Testis (tissue), 2 donors: ENCODE measurements at regions not wholly inside any gene's neighbourhood (a gene's known extent, or its start where the extent isn't known, plus 50 kb on each side); places are given as distances from the start of the nearest gene placed in this dataset.

Experiments used
- DNase-seq: peaks from one replicate; pipeline ENCODE4 v3.0.0-alpha.2; 2019
- H3K27ac ChIP-seq, 2 donors: fragments of 200-600 bp; sonication (generic); one replicate each; pipeline ENCODE4 v1.5.1; 2019
- H3K27me3 ChIP-seq: fragments of 200-600 bp; sonication (generic); one replicate; pipeline ENCODE4 v1.5.1; 2019
- H3K36me3 ChIP-seq: fragments of 200-600 bp; sonication (generic); one replicate; pipeline ENCODE4 v1.5.1; 2017; ENCODE audit warnings: low read depth; ENCODE audit errors: missing control alignments
- H3K4me1 ChIP-seq: fragments of 200-600 bp; sonication (generic); one replicate; pipeline ENCODE4 v1.5.1; 2019
- H3K4me3 ChIP-seq, 2 donors: fragments of 200-600 bp; sonication (generic); one replicate each; pipeline ENCODE4 v1.5.1; 2017 to 2019
- H3K9me3 ChIP-seq: fragments of 200-600 bp; sonication (generic); one replicate; pipeline ENCODE4 v1.5.1; 2017
- POLR2A ChIP-seq: fragments of 450-650 bp; IDR thresholded peaks from one replicate; pipeline ENCODE4 v1.6.1; 2017; ENCODE audit warnings: antibody characterized with exemption, mild to moderate bottlenecking, moderate library complexity
- whole genome bisulfite sequencing, 2 donors: methylation state at CpG; one replicate each; pipeline ENCODE4 v1.1.5; 2018; 5-methylcytosine and 5-hydroxymethylcytosine counted together
- intact Hi-C: fragments of 100-400 bp; cut with DNase I; formaldehyde crosslinking; loops from one replicate; pipeline ENCODE4 v1.15.1; 2023; ENCODE audit warnings: low total_unique reads
- TF ChIP-seq, protein P1 (sequence below), 3 experiments: fragments of 450-650 bp in 2 of 3; fragments of 200-600 bp in 1 of 3; sonication (generic) in 1 of 3; IDR thresholded peaks; one replicate each; pipeline ENCODE4 v1.5.1; 2016 to 2019; ENCODE audit warnings: antibody characterized with exemption in 3 of 3, mild to moderate bottlenecking in 2 of 3, moderate library complexity in 1 of 3

DNA sequence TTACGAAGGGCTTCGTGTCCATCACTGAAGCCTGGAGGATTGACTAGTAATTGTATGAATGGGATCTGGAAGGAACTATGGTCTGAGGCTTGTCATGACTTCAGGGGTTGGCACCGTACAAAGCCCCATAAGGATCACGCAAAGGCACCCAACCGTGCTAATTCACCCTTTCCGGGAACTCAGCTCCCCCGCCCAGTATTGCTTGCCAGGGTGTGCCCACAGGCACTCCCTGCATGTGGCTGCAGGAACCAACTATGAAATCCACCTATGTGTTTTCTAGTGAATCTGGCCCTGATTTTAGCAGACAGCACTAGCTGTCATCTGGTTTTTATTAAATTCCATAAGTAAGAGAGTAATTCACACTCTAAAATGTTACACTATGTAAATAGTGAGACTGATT lies 139.2 kb downstream of the TM2D1 start:
- no peaks in the 10 kb centered on the region for H3K9me3 ChIP-seq
- intact Hi-C loops, result no loop called here
- WGBS, 2 donors, result 90 to 98% methylated on average over 7 of the region's 7 CpGs
- no peaks in the 10 kb centered on the region for H3K27me3 ChIP-seq
- no peak for TF ChIP-seq POLR2A
- TF ChIP-seq, protein P1, sequence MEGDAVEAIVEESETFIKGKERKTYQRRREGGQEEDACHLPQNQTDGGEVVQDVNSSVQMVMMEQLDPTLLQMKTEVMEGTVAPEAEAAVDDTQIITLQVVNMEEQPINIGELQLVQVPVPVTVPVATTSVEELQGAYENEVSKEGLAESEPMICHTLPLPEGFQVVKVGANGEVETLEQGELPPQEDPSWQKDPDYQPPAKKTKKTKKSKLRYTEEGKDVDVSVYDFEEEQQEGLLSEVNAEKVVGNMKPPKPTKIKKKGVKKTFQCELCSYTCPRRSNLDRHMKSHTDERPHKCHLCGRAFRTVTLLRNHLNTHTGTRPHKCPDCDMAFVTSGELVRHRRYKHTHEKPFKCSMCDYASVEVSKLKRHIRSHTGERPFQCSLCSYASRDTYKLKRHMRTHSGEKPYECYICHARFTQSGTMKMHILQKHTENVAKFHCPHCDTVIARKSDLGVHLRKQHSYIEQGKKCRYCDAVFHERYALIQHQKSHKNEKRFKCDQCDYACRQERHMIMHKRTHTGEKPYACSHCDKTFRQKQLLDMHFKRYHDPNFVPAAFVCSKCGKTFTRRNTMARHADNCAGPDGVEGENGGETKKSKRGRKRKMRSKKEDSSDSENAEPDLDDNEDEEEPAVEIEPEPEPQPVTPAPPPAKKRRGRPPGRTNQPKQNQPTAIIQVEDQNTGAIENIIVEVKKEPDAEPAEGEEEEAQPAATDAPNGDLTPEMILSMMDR (IDR thresholded peaks at IDR 0.05), result no peak
- H3K27ac ChIP-seq, result no peak overlapping the region
- DNase-seq, result no peak
- no peaks in the 10 kb centered on the region for H3K36me3 ChIP-seq
- no peaks in the 10 kb centered on the region for H3K4me1 ChIP-seq
- no peak overlapping the region for H3K4me3 ChIP-seq

DNA sequence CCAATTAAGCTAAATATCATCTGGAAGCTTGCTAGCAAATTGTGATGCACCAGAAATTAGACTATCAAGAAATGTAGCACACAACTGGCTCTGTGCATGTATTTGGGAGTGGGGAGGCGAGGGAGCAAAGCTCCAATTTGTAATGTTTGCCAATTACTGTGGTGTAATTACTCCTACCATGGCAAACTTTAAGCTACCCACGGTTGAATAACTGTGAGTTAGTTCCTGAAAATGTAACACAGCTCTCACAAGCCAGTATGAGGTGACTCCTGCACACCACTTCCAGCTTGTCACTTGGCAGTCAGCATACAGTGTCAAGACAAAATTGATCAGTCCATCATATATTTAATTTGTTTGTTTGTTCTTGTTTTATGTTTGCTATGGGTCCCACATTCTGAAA lies 141.2 kb downstream of the TM2D1 start:
- 66 to 96% methylated on average over 2 of the region's 2 CpGs for WGBS, 2 donors
- Histone ChIP-seq H3K36me3 (no peaks in the 10 kb centered on the region), H3K4me3 (no peak overlapping the region), H3K27me3 (no peaks in the 10 kb centered on the region), H3K4me1 (no peaks in the 10 kb centered on the region), H3K27ac (no peak overlapping the region), H3K9me3 (no peaks in the 10 kb centered on the region)
- intact Hi-C loops, result no loop called here
- DNase-seq, result no peak
- TF ChIP-seq, protein P1 (IDR thresholded peaks at IDR 0.05), result no peak
- TF ChIP-seq POLR2A, result no peak

DNA sequence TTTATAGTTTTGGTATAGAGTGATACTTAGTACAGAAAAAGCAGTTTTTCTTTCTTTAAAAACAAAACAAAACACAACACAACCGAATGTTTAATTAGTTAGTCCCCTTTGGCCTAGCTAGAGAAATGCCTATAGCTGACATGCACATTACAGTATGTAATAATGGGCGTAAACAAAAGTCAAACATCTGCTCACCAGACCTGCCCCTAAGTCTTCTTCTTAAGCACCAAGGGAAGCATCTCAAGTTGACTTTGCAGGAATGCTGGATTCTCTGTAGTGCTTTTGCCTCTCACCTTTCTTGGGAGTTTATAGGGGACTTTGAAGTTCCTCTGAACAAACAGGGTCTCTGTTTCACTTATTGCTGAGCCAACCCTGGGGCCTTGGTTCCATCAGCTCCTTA lies 143.7 kb downstream of the TM2D1 start:
- 86 to 90% methylated on average over 2 of the region's 2 CpGs for WGBS, 2 donors
- Histone ChIP-seq H3K36me3 (no peaks in the 10 kb centered on the region), H3K27ac (no peak overlapping the region), H3K4me3 (no peak overlapping the region), H3K27me3 (no peaks in the 10 kb centered on the region), H3K9me3 (no peaks in the 10 kb centered on the region), H3K4me1 (no peaks in the 10 kb centered on the region)
- DNase-seq, result no peak
- intact Hi-C loops, result no loop called here
- TF ChIP-seq, protein P1 (IDR thresholded peaks at IDR 0.05), result no peak

DNA sequence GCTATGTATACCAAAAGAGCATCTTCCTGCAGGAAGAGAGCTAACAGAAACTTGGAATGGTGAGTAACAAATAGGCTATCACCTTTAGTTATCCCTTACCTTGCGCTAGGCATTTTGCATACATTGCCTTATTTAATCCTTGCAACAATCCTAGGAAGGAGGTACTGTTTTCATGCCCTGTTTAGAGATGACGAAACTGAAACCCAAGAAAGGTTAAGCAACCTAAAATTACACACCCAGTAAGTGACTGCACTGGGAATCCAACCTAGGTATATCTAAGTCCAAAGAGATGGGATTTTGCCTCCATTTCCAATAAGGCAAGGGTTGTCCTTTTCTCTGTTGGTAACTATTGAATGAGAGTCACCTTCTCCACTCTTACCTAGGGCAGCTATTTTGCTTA lies 144.5 kb downstream of the TM2D1 start:
- DNase-seq, result no peak
- no peaks in the 10 kb centered on the region for H3K4me1 ChIP-seq
- intact Hi-C loops, result no loop called here
- 97 to 100% methylated on average over 2 of the region's 2 CpGs for WGBS, 2 donors
- TF ChIP-seq, protein P1 (IDR thresholded peaks at IDR 0.05), result no peak
- TF ChIP-seq POLR2A, result no peak
- H3K36me3 ChIP-seq, result no peaks in the 10 kb centered on the region
- H3K27me3 ChIP-seq, result no peaks in the 10 kb centered on the region
- H3K4me3 ChIP-seq, result no peak overlapping the region
- no peaks in the 10 kb centered on the region for H3K9me3 ChIP-seq
- no peak overlapping the region for H3K27ac ChIP-seq

DNA sequence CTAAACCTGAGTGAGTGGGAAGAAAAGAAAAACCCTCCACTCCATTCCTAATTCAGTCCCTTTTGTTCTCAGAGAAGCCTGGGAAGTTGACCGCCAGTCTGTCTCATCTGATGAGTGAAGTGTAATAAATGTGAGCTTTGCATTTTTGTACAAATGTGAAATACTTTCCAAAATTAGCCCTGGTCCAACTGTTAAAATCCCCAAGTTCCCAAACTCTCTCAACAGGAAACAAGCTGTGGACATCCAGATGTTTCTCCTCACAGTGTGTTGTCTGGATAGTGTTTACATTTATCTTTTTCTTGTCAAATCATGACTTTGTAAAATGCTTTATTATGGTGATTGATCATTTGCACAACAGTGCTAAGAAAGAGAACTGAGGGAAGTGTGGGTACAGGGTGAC lies 145.1 kb downstream of the TM2D1 start:
- H3K4me3 ChIP-seq, result no peak overlapping the region
- DNase-seq, result no peak
- no peaks in the 10 kb centered on the region for H3K9me3 ChIP-seq
- TF ChIP-seq POLR2A, result no peak
- TF ChIP-seq, protein P1 (IDR thresholded peaks at IDR 0.05), result no peak
- intact Hi-C loops, result no loop called here
- no peaks in the 10 kb centered on the region for H3K36me3 ChIP-seq
- H3K27me3 ChIP-seq, result no peaks in the 10 kb centered on the region
- no peaks in the 10 kb centered on the region for H3K4me1 ChIP-seq
- no peak overlapping the region for H3K27ac ChIP-seq
- WGBS, 2 donors, result 86 to 95% methylated on average over 1 of the region's 1 CpG
